ENCODE measurements at regions not wholly inside any gene's neighbourhood (a gene's known extent, or its start where the extent isn't known, plus 50 kb on each side); places are given as distances from the start of the nearest gene placed in this dataset.

GRCh38 chr13:111399334-111399733 is 78.9 kb downstream of the TEX29 start:
- Histone ChIP-seq H3K4me1 (ENCODE audit: control insufficient read depth in 5 of 5, insufficient read depth in 5 of 5, low read length in 5 of 5) (no peaks in the 10 kb centered on the region), H3K4me3 (no peak overlapping the region), H3K27me3 (ENCODE audit: control insufficient read depth in 3 of 3, insufficient read depth in 3 of 3, low read length in 2 of 3) (peaks cover 0 to 3% (median 3%) of the 10 kb centered on the region in 3 donors), H3K27ac (ENCODE audit: low read depth in 1 of 2, low read length in 1 of 2) (no peak overlapping the region), H3K9me3 (ENCODE audit: control insufficient read depth in 4 of 4, insufficient read depth in 3 of 4, low read length in 3 of 4) (peaks cover 0 to 3% (median 0%) of the 10 kb centered on the region in 4 donors), H3K36me3 (ENCODE audit: control insufficient read depth in 4 of 4, insufficient read depth in 4 of 4, low read length in 4 of 4) (no peaks in the 10 kb centered on the region), H3K9ac (ENCODE audit: insufficient read depth in 1 of 2, low read length in 2 of 2) (no peak overlapping the region)
- no peak for TF ChIP-seq CTCF (IDR thresholded peaks at IDR 0.05; ENCODE audit: control extremely low read depth, extremely low read depth)
- WGBS, 2 donors: 81 to 92% methylated on average over 11 of the region's 11 CpGs
- no peak for DNase-seq
- no peak for ATAC-seq (ENCODE audit: insufficient read depth, low FRiP score)

GRCh38 chr13:111399776-111400538 is 79.5 kb downstream of the TEX29 start:
- H3K36me3 ChIP-seq (ENCODE audit: control insufficient read depth in 4 of 4, insufficient read depth in 4 of 4, low read length in 4 of 4): no peaks in the 10 kb centered on the region
- H3K4me1 ChIP-seq (ENCODE audit: control insufficient read depth in 5 of 5, insufficient read depth in 5 of 5, low read length in 5 of 5): no peaks in the 10 kb centered on the region
- ATAC-seq (ENCODE audit: insufficient read depth, low FRiP score) (no peak), DNase-seq (no peak)
- no peak overlapping the region for H3K27ac ChIP-seq (ENCODE audit: low read depth in 1 of 2, low read length in 1 of 2)
- no peak overlapping the region for H3K4me3 ChIP-seq
- no peak overlapping the region for H3K9ac ChIP-seq (ENCODE audit: insufficient read depth in 1 of 2, low read length in 2 of 2)
- no peak for TF ChIP-seq CTCF (IDR thresholded peaks at IDR 0.05; ENCODE audit: control extremely low read depth, extremely low read depth)
- H3K9me3 ChIP-seq (ENCODE audit: control insufficient read depth in 4 of 4, insufficient read depth in 3 of 4, low read length in 3 of 4): peaks cover 0 to 3% (median 0%) of the 10 kb centered on the region in 4 donors
- 87 to 91% methylated on average over 18 of the region's 18 CpGs for WGBS, 2 donors
- H3K27me3 ChIP-seq (ENCODE audit: control insufficient read depth in 3 of 3, insufficient read depth in 3 of 3, low read length in 2 of 3): peaks cover 0 to 3% (median 3%) of the 10 kb centered on the region in 3 donors

- no peak for DNase-seq
- no peak for ATAC-seq (ENCODE audit: insufficient read depth, low FRiP score)
- no peak for TF ChIP-seq CTCF (IDR thresholded peaks at IDR 0.05; ENCODE audit: control extremely low read depth, extremely low read depth)
- Histone ChIP-seq H3K36me3 (ENCODE audit: control insufficient read depth in 4 of 4, insufficient read depth in 4 of 4, low read length in 4 of 4) (no peaks in the 10 kb centered on the region), H3K9ac (ENCODE audit: insufficient read depth in 1 of 2, low read length in 2 of 2) (no peak overlapping the region), H3K9me3 (ENCODE audit: control insufficient read depth in 4 of 4, insufficient read depth in 3 of 4, low read length in 3 of 4) (peaks cover 0 to 2% (median 0%) of the 10 kb centered on the region in 4 donors), H3K4me1 (ENCODE audit: control insufficient read depth in 5 of 5, insufficient read depth in 5 of 5, low read length in 5 of 5) (no peaks in the 10 kb centered on the region), H3K27ac (ENCODE audit: low read depth in 1 of 2, low read length in 1 of 2) (no peak overlapping the region), H3K4me3 (no peak overlapping the region), H3K27me3 (ENCODE audit: control insufficient read depth in 3 of 3, insufficient read depth in 3 of 3, low read length in 2 of 3) (peaks cover 0 to 3% (median 3%) of the 10 kb centered on the region in 3 donors)
- WGBS, 2 donors: 85 to 91% methylated on average over 6 of the region's 6 CpGs
Measured at GRCh38 chr13:111401151-111401550, 80.7 kb downstream of the TEX29 start.
